GM21390 (cell line): ENCODE measurements at regions not wholly inside any gene's neighbourhood (a gene's known extent, or its start where the extent isn't known, plus 50 kb on each side); places are given as distances from the start of the nearest gene placed in this dataset.

Experiments used
- ATAC-seq: cut with Tn5 transposase; IDR thresholded peaks from one replicate; pipeline ENCODE4 v1.9.1; 2021; ENCODE audit not compliant: unreplicated experiment

DNA sequence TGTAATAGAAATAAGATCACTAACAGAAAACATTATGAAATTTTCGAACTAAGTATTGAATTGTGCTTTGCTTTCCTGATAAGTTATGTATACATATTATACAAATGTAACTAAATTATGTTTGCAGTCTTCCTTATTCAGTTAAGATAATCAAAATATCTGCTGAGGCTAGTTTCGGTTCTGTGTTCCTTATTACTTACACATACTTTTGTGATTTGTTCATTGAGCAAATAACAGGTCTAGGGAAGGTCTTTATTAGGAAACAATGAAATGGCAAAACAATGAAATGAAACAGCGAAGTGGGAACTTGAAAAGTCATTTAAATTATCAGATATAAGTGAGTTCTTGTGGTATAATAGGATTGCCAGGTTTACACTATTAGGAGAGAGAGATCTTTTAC, 352.4 kb downstream of the GRIA2 start:
- no peak for ATAC-seq

DNA sequence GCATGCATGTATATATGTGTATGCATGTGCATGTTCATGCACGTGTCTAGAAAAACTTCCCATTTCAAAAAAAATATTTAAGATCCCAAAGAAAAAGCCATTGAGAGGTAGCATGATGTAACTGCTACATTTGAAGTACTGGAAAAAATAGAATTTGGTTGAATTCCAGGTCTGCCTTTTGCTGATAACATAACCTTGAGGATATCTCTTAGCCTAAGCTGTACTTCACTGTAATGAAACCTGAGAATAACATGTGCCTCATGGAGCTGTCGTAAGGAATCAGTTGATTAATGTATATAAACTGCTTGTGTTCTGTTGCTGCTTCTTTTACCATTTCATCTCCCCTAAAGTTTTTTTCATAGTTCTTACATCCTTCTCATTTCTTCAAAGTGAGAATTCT, 351.8 kb downstream of the GRIA2 start:
- ATAC-seq: no peak

DNA sequence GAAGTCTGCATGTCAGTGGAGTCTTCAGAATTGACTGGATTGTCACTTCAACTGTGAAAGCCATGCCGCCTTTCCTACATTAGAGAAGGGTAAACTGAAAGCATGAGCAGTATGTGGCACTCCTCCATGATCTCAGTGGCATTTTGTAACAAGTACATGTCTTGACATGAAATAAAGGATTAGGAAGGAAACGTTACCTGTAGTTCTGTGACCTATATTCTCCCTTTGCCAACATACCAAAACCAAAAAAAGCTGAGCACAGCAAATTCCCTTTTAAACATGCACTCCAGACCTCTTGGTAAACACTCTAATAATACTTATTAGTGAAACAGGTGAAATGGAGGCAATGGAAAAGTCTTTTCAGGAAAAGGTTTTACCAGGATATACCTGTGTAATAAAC, 344.2 kb downstream of the GRIA2 start:
- no peak for ATAC-seq

DNA sequence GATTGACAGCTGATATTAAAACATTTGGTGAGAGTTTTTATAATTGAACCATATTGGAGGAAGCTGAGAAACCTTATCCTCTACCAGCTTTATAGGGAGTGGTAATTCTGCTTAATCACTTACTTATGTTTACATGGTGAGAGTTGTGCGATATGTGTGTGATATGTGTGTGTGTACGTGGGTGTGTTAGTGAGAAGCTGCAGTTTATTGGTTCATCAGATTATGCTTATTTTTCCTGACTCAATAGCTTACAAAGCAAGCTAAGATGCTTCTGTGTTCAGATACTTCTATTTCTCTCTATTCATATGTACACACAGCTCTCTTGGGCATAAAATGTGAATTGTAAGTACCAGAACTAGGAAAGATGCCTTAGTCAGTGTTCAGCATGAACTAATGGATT, 343.7 kb downstream of the GRIA2 start:
- no peak for ATAC-seq

DNA sequence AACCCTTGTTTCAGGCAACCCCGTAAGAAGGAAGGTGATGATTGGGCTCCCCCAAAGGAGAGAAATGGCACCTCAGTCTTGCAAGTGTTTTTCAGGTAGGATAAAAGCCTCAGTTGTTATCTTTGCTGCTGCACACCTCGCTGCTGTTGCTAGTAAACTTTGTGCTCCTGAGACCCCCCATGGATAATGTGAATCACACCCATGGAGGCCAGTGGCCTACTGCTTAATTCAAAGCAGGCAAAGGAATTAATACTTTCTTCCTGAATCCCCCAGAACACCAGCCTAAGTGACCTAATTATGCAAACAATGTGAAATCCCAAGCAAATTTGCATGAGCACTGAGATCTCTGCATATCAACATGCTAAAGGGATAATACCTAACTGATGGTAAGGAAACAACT, 337.5 kb downstream of the GRIA2 start:
- ATAC-seq: no peak

DNA sequence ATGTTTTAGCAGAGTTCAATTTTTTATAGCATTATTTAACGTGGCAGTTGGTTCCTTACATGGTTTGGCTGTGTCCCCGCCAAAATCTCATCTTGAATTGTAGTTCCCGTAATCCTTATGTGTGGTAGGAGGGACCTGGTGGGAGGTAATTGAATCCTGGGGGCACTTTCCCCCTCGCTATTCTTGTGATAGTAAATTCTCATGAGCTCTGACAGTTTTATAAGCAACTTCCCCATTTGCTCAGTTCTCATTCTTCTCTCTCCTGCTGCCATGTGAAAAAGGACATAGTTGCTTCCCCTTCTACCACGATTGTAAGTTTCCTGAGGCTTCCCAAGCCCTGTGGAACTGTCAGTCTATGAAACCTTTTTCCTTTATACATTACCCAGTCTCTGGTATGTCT, 329.5 kb downstream of the GRIA2 start:
- ATAC-seq: no peak

DNA sequence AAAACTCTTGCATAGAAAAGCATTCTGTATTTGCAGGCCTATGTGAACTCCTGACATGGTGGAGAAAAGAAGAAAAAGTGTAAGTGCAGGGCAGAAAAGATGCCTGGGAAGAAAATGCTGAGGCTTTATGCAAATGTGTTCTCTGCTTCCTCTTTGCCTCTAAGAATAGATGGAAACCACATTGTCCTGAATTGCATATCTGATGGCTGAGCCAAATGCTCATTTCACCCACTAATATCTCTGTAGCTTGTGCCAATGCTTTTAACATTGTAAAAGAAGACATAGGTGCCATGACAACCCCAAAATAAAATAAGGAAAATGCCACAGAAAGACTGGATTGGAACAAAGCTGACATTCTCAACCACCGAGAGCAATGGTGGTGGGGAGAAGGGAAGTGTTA, 307.4 kb downstream of the GRIA2 start:
- ATAC-seq: no peak

DNA sequence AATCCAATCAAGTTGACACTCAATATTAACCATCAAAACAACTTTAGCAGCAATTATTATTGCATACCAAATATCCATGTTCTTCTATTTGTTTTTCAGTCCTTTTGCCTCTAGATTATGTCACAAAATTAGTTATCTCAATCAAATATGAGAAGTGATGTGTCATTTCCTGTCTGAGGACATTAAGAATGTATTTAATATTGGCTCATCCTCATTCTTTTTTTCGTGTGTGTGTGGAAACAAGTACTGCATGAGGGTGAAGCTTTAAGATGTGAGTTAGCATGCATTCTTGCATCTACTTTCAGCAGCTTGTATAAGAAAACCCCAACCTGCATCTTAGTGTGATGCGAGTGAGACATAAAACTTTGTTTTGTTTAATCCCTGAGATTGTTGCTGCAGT, 301.4 kb downstream of the GRIA2 start:
- ATAC-seq: no peak

DNA sequence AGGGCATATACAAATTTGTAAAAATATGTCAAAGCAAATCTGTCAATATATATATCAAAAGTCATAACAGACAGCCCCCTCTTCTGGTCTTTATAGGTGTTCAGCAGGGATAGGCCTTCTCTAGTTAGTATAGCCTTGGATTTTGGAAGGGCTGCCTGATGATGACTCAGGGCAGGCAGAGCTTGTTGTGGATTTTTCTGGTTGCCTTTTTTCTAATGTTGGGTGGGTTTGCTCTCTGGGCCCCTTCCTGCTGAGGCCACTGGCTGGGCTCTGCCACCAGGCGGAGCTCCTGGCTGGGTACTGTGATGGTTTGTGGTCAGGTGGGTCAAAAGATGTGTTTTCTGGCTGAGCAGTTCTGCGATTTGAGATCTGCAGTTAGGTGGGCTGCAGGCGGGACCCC, 294.2 kb downstream of the GRIA2 start:
- no peak for ATAC-seq

DNA sequence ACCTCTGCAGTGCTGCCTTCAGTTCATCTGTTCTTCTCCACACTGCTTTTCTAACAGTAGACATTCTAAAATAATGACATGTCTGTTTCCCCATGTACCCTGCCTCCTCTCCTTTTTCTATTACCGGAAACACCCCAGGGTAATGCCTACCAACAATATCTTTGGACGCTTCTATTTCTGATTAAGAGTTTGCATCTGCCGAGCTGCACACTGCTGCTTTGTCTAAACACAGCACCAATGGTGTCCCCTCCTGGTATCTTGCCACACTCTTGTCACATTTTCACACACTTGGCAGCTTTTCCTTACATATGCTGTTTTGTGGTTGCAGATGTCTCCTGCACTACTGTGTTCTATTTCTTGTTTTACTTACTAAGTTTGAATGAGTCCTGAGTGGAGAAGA, 288.8 kb downstream of the GRIA2 start:
- ATAC-seq: no peak

DNA sequence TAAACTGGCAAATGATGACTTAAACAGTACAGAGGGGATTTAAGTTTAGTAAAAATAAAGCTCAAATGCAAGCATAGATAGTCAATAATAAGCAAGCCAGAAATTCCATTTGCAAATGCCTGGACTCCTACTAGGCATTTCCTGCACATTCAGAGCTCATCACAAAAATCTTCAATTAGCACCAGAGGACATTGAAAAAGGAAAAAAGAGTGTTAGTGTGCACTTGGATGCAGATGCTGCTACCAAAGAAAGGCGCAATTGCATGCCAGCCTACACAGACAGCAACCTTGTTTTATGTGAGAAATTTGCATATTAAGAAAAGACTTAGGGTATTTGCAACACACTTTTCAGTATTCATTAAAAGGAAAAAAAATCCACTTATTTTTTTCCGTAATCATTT, 282.1 kb downstream of the GRIA2 start:
- no peak for ATAC-seq

DNA sequence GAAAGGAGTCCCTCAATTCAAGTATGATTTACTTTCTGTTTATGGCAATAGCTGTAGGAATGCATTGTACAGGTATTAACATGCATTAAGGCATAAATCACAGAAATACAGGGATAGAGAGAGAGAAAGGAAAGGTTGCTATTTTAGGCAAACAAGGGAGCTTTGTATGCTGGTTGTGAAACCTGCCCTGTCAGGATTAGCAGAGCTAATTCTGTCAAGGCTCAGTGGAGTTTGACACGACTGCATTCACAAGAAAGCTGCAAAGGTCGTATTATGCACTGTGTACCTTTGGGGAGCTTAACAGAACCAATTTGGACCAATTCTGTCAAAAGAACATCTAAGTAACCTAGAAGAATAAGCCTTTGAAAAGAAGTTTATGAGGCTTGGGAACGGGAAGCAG, 239.3 kb downstream of the GRIA2 start:
- no peak for ATAC-seq

DNA sequence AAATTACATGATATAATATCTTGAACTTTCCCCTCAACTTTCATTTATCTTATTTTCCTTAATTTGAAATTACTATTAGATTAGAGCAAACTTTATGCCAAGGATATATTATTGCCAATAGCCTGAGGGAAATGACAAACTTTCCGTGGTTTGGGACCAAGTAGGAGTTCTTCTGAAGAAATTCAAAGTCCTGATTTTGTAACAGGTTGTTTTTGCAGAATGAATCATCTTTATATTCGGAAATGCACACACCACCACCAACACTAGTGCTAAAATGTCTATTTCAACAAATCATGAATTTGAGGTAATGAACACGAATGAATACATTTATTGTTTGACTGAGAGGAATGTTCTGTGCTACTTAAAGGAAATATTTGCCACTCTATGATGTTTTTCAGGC, 226.7 kb downstream of the GRIA2 start:
- no peak for ATAC-seq

DNA sequence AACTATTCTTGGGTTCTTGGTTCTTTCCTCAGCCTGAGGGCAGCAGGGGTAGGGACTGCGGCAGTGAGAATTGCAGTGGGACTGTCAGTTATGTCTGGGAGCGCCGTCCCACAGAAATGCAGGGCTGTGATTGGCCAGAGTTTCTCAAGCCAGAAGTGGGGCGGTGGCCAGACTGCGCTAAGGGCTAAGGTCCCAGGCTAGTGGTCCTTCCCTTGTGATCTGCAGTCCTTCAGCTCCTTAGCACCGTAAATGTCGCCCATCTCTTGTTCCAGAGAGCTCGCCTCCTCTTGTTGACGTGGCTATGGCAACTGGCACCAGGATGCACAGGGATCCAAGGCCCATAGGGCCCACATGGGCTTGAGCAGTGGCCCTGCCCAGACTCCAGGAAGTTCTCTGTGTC, 223.5 kb downstream of the GRIA2 start:
- ATAC-seq: no peak

DNA sequence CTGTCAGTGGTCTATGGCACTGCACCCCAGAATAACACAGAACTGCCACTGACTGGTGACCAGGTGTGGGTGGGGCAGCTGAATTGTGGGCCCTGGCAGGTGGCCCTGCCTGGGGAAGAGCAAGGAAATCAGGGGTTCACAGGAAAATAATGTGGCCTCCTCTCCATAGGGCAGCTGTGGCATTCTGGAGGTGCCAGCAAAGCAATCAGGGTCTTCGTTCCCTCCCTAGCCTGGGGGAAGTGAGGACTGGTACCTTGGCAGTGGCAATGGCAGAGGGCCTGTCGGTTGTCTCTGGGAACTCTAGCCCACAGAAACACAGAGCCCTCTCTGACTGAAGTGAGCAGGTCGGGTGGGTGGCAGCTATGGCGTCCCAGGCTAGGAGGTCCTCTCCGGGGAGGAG, 223.0 kb downstream of the GRIA2 start:
- no peak for ATAC-seq

DNA sequence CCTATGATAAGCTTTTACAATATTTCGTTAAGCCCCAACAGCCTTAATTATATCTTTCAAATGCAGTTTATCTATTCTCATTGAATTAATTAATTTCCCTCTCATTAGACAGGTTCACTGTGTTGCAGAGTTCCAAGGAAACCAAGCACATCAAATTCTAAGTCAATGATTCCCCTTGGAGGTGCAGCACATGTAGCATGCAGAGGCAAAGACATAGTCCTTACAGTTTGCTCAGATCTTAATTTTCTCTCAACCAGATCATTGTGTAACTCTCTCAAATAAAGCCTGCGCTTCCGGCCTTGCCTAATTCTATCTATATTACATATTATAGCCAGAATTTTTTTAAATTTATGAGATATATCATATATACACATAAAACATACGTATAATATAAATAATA, 205.4 kb downstream of the GRIA2 start:
- no peak for ATAC-seq

DNA sequence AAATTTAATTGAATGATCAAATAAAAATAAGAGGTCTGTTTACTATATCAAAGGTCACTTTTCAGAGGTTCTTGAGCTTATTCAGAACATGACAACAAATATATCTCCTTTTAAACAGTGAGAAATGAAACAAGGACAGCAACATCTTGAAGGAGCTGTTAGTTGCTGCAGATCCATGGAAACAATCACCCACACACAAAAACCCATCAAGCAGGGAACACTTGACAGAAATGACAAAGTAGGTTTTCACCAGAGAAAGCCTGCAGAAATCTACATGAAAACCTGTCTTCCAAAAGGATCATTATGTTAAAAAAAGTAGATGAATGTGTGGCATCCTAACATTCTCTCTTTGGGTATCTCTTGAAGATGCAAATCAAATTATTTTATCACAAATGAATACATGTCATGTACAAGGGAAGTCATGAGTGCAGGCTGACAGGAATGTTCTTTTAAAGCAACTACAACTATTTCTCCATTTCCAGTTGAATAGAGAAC, 203.0 kb downstream of the GRIA2 start:
- no peak for ATAC-seq

DNA sequence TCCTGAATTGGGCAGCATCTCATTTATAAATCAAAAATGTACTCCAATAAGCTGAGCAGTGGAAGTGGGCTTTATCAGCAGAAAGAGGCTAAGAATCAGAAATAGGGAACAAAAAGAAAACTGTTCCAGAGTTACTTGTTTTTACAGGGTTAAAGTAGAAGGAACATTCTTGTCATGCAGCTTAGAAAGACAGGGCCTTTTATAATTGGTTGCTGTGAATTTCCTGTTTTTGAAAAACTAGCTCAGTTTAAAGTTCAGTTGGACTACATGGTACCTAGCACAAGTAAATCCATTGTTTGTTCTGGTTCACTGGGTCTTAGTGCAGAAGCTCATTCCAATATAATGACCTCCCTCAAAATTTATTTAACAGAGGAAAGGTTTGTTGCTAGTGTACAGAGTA, 200.8 kb downstream of the GRIA2 start:
- no peak for ATAC-seq
